ELR (cell line): ENCODE measurements at regions not wholly inside any gene's neighbourhood (a gene's known extent, or its start where the extent isn't known, plus 50 kb on each side); places are given as distances from the start of the nearest gene placed in this dataset.
"Not testable (repeated sequence)": the region's sequence is repeated elsewhere in the genome, so short reads cannot be mapped to it uniquely, and the experiment has no call there.

ENCODE experiments used
- DNase-seq: peaks from one replicate; pipeline ENCODE4 v3.0.0-alpha.2; 2015; ENCODE audit warnings: low read depth

- DNase-seq = no peak
Measured at GRCh38 chr11:80773919-80774318, 1333.1 kb upstream of the TENM4 start.

- no peak for DNase-seq
Measured at GRCh38 chr11:80771017-80771416, 1330.2 kb upstream of the TENM4 start.

DNA sequence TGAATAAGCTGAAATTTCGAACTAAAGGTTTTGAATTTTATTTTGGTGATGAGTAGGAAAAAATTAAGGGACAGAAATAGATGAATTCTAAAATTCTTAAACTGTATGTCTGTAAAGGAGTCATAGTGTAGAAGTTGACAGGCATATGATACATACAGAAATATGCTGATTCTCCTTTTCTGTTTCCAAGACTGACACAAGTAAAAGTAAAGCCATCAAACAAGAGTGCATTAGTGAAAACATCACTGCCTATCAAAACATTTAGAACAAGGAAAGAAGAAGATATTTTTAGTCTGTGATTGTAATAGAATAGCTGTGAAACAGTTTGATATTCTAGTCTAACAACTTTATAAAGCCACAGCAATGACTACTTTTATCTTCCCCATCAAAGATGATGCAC lies 1318.0 kb upstream of the TENM4 start:
- no peak for DNase-seq

GRCh38 chr11:80748207-80748925 lies 1307.5 kb upstream of the TENM4 start:
- no peak for DNase-seq

DNA sequence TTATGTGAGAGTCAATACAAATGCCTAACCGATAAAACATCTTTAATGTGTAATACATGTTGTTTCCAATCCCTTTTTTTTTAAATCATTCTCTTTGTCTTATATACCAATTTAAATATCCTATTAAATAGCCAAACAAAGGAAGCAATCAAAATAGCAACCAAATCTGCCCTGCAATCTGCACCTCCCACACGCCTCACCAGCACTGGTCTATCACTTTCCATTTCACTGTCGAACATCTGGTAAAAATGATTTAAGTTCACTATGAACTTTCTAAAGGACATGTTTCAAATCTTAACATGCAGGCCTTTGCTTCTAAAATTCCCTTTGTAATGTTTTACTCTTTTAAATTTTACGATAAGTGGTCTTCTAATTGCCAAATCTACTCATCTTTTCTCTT lies 1305.5 kb upstream of the TENM4 start:
- DNase-seq = no peak

GRCh38 chr11:80745416-80745815 lies 1304.6 kb upstream of the TENM4 start:
- DNase-seq = no peak

GRCh38 chr11:80733790-80734189 lies 1293.0 kb upstream of the TENM4 start:
- no peak for DNase-seq

- no peak for DNase-seq
Measured at GRCh38 chr11:80733361-80733760, 1292.5 kb upstream of the TENM4 start.

GRCh38 chr11:80727315-80727714 lies 1286.5 kb upstream of the TENM4 start:
- no peak for DNase-seq

DNA sequence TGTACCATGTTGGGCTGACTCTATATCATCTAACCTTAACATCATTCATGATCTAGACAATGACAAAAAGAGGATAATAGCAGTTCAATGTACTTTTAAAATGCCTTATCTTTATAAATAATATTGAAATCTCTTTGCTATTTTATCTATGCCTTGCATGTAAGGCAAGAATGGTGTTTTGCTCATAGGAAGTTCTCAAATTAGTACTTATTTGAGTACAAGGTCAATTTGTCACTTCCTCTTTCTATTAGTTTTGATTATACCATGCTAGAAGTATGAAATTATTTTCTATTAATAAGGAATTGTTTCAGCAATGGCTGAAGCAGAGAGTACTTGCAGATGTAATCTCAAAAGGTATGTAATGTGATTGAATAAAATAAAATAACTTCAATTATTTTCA lies 1285.4 kb upstream of the TENM4 start:
- DNase-seq = no peak

DNA sequence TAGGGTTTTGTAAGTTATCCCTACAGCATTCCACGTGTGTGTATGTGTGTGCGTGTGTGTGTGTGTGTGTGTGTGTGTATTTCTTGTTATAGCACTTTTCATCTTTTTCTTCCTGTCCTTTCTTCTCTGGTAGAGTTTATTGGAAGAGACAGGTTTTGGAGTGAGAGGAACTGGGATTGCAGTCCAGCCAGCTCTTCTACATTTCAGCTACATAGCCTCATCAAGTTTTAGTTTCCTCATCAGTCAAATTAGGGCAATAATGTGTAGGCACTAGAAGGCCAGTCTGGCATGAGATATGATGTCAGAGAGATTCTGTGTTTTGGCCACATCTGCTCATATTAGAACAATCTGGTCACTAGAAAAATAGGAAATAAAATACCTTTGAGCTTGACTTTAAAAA lies 1283.5 kb upstream of the TENM4 start:
- DNase-seq = no peak

DNA sequence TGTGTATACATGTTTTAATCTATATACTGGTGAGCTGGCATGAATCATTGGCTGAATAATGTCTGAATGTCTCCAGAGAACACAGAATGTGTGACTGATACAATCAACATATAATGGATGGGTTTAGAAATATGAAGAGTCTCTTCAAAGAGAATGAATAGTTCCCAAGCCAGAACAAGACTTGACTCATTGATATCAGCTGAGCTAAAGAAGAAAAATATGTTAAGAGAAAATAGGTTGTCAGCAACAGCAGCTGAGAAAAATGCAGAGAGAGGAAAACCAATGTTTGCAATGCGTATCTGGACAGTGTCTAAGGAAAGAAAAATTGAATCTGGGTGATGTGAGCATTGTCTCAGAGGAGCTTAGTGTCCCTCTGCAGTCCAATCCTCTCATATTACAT lies 1281.8 kb upstream of the TENM4 start:
- DNase-seq = no peak

GRCh38 chr11:80720295-80720694 lies 1279.5 kb upstream of the TENM4 start:
- no peak for DNase-seq

- no peak for DNase-seq
Measured at GRCh38 chr11:80719292-80719646, 1278.4 kb upstream of the TENM4 start.

DNA sequence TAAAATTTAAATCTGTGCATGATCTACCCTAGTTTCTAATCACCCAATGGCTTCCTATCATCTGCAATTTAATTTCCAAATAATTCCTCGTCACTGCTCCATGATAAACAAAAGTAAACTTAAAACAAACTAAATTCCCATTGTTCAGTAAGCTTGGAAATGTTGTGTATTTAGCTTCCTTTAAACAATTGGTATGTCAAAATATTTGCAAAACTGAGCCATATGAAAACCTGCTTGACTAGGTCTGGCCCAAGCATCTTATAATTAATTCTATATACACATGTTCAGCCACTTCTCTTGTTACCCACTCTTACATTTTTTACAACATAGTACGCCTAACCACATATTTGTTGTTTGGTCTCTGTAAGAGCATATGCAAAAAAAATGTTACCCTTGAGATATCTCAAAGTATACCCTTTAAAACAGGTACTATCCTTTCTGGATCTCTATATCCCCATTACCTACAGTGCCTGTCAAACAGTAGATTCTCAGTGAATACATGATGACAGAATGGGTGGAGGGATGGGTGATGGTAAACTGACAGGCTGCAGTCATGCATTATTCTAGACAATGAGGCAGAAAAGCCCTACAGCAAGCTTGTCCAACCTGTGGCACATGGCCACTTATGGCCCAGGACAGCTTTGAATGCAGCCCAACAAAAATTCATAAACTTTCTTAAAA lies 1277.9 kb upstream of the TENM4 start:
- no peak for DNase-seq

DNA sequence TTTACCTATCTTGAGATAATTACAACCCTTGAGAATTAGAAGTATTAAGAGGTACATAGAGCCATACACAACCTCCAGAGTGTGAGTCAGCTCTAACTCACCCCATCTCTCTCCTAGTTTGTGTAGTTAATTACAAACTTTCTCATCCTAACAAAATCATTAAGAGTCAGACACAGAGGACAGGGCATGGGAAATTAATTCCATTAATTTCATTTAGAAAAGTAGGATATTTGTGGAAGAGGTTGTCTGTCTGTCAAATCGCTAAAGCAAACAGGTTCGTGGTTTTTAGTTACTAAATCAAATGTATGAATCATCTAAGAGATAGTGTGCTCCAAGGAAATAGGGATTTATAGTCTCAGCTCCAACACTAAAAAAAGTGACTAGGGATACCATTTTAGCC lies 1261.4 kb upstream of the TENM4 start:
- DNase-seq = no peak

DNA sequence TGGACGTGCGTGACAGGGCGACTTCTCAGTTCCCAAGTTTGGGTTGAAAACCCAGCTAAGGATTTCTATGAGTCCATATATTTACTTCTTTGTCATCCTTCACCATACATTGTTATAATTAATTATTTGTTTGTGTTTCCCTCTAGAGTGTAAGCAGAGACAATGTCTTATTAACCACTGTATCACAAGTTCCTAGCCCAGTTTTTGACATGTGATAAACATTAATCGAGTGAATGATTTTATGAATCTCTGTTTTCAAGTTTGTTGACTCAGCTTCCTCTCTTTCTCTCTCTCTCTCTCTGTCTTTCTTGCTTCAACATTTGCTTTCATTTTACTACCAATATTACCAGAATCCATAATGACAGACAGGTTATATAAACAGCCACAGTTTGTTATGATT lies 1259.6 kb upstream of the TENM4 start:
- DNase-seq = no peak

GRCh38 chr11:80699406-80700177 lies 1258.8 kb upstream of the TENM4 start:
- DNase-seq = not testable (repeated sequence)

- no peak for DNase-seq
Measured at GRCh38 chr11:80698637-80699036, 1257.8 kb upstream of the TENM4 start.

DNA sequence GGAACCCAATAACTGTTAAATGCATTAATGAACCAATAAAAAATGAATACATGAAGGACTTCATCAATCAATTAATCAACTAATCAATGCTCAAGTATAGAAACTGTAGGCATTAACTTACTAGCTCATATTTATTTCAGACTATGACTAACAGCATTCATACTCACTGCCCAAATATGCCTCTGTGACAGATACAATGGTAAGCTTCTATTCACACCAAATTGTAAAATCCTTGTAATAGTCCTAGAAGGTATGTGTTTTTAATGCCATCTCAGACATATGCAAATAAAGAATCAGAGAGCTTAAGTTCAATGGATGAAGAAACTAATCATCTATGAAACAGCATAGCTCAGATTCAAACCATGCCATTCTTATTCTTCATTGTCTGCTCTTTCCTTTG lies 1253.6 kb upstream of the TENM4 start:
- DNase-seq = no peak

DNA sequence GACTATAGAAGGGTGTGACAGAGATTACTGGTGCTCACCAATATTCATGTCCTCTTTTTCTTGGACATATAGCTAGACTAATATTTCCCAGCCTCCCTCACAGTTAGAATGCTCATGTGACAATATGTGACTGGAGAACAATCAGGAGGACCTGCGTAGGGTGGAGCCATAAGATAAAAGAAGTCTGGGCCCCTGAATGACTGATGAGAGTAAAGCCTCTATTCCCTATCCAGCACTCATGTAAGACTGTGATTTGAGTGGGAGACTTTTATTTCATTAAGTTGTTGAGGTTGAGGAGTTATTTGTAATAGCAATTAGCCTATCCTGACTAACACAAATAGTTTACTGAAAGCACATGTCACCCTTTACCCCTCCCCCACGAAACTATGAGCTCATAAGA lies 1247.1 kb upstream of the TENM4 start:
- DNase-seq = no peak

- DNase-seq = no peak
Measured at GRCh38 chr11:80686889-80687288, 1246.1 kb upstream of the TENM4 start.

DNA sequence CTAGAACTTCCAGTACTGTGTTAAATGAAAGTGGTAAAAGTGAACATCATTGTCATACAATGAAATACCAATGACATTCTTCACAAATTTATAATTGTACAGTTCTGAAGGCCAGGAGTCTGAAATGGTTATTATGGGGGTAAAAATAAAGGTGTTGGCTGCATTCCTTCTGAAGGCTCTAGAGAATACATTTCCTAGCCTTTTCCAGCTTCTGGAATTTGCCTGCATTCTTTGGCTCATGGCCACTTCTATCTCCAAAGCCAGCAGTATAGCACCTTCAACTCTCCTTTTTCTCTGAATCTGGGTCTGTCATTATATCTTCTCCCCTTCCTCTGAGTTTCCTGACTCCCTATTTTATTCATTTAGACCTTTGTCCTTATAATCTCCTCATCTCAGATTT lies 1232.7 kb upstream of the TENM4 start:
- no peak for DNase-seq
